ENCODE measurements at regions not wholly inside any gene's neighbourhood (a gene's known extent, or its start where the extent isn't known, plus 50 kb on each side); places are given as distances from the start of the nearest gene placed in this dataset.
"Not testable (repeated sequence)": the region's sequence is repeated elsewhere in the genome, so short reads cannot be mapped to it uniquely, and the experiment has no call there.

- DNase-seq (ENCODE audit: low read depth, low spot score) = not testable (repeated sequence)
These were observed 148.0 kb upstream of the ZNF337 start for GRCh38 chr20:25844640-25845039.

GRCh38 chr20:25813511-25813910 lies 116.9 kb upstream of the ZNF337 start:
- DNase-seq (ENCODE audit: low read depth, low spot score) = not testable (repeated sequence)

GRCh38 chr20:25798174-25798993 lies 101.7 kb upstream of the ZNF337 start:
- DNase-seq (ENCODE audit: low read depth, low spot score) = not testable (repeated sequence)

- not testable (repeated sequence) for DNase-seq (ENCODE audit: low read depth, low spot score)
These were observed 100.4 kb upstream of the ZNF337 start for GRCh38 chr20:25797062-25797461.

- not testable (repeated sequence) for DNase-seq (ENCODE audit: low read depth, low spot score)
These were observed 80.6 kb upstream of the ZNF337 start for GRCh38 chr20:25777241-25777640.

- DNase-seq (ENCODE audit: low read depth, low spot score) = not testable (repeated sequence)
These were observed 78.1 kb upstream of the ZNF337 start for GRCh38 chr20:25774711-25775110.

- not testable (repeated sequence) for DNase-seq (ENCODE audit: low read depth, low spot score)
These were observed 77.5 kb upstream of the ZNF337 start for GRCh38 chr20:25774203-25774602.

GRCh38 chr20:25772437-25772836 lies 75.8 kb upstream of the ZNF337 start:
- not testable (repeated sequence) for DNase-seq (ENCODE audit: low read depth, low spot score)

GRCh38 chr20:25771818-25772217 lies 75.2 kb upstream of the ZNF337 start:
- not testable (repeated sequence) for DNase-seq (ENCODE audit: low read depth, low spot score)

- DNase-seq (ENCODE audit: low read depth, low spot score) = no peak
These were observed 64.9 kb upstream of the ZNF337 start for GRCh38 chr20:25761596-25761995.

- not testable (repeated sequence) for DNase-seq (ENCODE audit: low read depth, low spot score)
These were observed 64.4 kb upstream of the ZNF337 start for GRCh38 chr20:25761046-25761445.

GRCh38 chr20:25750765-25751696 lies 54.4 kb upstream of the ZNF337 start:
- peak; percentile 34 for DNase-seq (ENCODE audit: low read depth, low spot score)

- DNase-seq (ENCODE audit: low read depth, low spot score) = no peak
These were observed 53.6 kb upstream of the ZNF337 start for GRCh38 chr20:25750220-25750764.

- DNase-seq (ENCODE audit: low read depth, low spot score) = no peak
These were observed 53.0 kb upstream of the ZNF337 start for GRCh38 chr20:25749649-25750048.

Data from activated CD4-positive, CD25-positive, alpha-beta regulatory T cell treated with anti-CD3 and anti-CD28 coated beads, Interleukin-2, amount 50 U/mL, for 16 hours (primary cell).